ENCODE measurements at regions not wholly inside any gene's neighbourhood (a gene's known extent, or its start where the extent isn't known, plus 50 kb on each side); places are given as distances from the start of the nearest gene placed in this dataset.

- CTCF ChIA-PET = no interaction called here
- peaks cover 8% of the 10 kb centered on the region for H3K9me3 Mint-ChIP-seq
- H3K4me3 Mint-ChIP-seq = no peak overlapping the region
- H3K4me1 Mint-ChIP-seq = no peaks in the 10 kb centered on the region
- H3K27ac Mint-ChIP-seq = no peak overlapping the region
- H3K36me3 Mint-ChIP-seq = no peaks in the 10 kb centered on the region
- no peak for DNase-seq
- H3K27me3 Mint-ChIP-seq = no peaks in the 10 kb centered on the region
These were observed 495.7 kb downstream of the SHISA9 start for GRCh38 chr16:13397126-13397525.

GRCh38 chr16:13401641-13402040, 500.2 kb downstream of the SHISA9 start:
- H3K4me3 Mint-ChIP-seq = no peak overlapping the region
- CTCF ChIA-PET = no interaction called here
- H3K9me3 Mint-ChIP-seq = peaks cover 12% of the 10 kb centered on the region
- no peaks in the 10 kb centered on the region for H3K27me3 Mint-ChIP-seq
- no peaks in the 10 kb centered on the region for H3K4me1 Mint-ChIP-seq
- H3K36me3 Mint-ChIP-seq = no peaks in the 10 kb centered on the region
- no peak for DNase-seq
- no peak overlapping the region for H3K27ac Mint-ChIP-seq

- no peak for DNase-seq
- Mint-ChIP-seq H3K27ac (no peak overlapping the region), H3K9me3 (peaks cover 9% of the 10 kb centered on the region), H3K36me3 (no peaks in the 10 kb centered on the region), H3K4me3 (no peak overlapping the region), H3K27me3 (no peaks in the 10 kb centered on the region), H3K4me1 (no peaks in the 10 kb centered on the region)
- CTCF ChIA-PET = no interaction called here
These were observed 501.2 kb downstream of the SHISA9 start for GRCh38 chr16:13402601-13403000.

DNA sequence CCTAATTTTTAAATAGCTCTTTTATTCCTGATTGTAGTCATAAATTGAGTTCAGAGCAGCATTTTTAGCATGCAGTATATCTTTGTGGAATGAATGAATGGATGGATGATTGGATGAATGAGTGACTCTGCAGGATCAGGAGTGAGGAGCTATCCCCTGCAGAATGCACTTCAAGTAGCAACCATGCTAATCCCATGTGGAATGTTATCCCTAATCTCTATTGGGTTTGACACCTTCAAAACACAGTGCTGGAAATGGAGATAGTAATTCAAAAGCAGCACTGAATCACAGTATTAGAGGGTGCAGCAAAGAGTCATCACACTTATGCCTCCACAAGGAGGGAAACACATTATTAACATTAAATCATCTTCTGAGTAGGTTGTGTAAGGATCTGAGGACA, 501.9 kb downstream of the SHISA9 start:
- Mint-ChIP-seq H3K4me3 (no peak overlapping the region), H3K4me1 (no peaks in the 10 kb centered on the region), H3K9me3 (peaks cover 8% of the 10 kb centered on the region), H3K27me3 (no peaks in the 10 kb centered on the region), H3K27ac (no peak overlapping the region), H3K36me3 (no peaks in the 10 kb centered on the region)
- CTCF ChIA-PET = no interaction called here
- no peak for DNase-seq

GRCh38 chr16:13414154-13414553, 505.8 kb upstream of the ERCC4 start:
- Mint-ChIP-seq H3K27ac (no peak overlapping the region), H3K27me3 (no peaks in the 10 kb centered on the region), H3K4me1 (no peaks in the 10 kb centered on the region), H3K36me3 (no peaks in the 10 kb centered on the region), H3K4me3 (no peak overlapping the region), H3K9me3 (peaks cover 2% of the 10 kb centered on the region)
- DNase-seq = no peak
- CTCF ChIA-PET = no interaction called here

GRCh38 chr16:13419589-13419988, 500.4 kb upstream of the ERCC4 start:
- no peak overlapping the region for H3K27ac Mint-ChIP-seq
- DNase-seq = no peak
- peaks cover 5% of the 10 kb centered on the region for H3K9me3 Mint-ChIP-seq
- no peaks in the 10 kb centered on the region for H3K36me3 Mint-ChIP-seq
- CTCF ChIA-PET = no interaction called here
- H3K27me3 Mint-ChIP-seq = no peaks in the 10 kb centered on the region
- H3K4me3 Mint-ChIP-seq = no peak overlapping the region
- H3K4me1 Mint-ChIP-seq = no peaks in the 10 kb centered on the region

DNA sequence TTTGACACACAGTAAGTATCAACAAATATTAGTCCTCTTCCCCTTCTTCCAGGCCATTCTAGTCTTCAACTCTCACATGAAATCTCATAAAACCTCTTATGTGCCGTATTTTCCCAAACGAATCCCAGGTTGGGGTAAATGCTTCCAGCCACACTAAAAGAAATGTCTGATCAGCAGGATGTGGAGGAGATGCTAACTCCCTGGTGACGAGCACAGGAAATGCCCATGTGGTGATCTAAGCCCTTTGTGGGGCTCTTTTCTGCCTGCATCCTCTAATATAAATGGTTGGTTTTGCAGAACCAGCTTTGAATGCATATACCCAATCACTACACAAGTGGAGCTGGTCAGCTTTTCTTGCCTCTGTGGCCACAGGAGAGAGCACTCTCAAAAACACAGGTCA, 498.2 kb upstream of the ERCC4 start:
- H3K4me3 Mint-ChIP-seq = no peak overlapping the region
- H3K27me3 Mint-ChIP-seq = no peaks in the 10 kb centered on the region
- H3K27ac Mint-ChIP-seq = no peak overlapping the region
- H3K9me3 Mint-ChIP-seq = peaks cover 5% of the 10 kb centered on the region
- no peaks in the 10 kb centered on the region for H3K4me1 Mint-ChIP-seq
- no peak for DNase-seq
- no peaks in the 10 kb centered on the region for H3K36me3 Mint-ChIP-seq
- CTCF ChIA-PET = no interaction called here

DNA sequence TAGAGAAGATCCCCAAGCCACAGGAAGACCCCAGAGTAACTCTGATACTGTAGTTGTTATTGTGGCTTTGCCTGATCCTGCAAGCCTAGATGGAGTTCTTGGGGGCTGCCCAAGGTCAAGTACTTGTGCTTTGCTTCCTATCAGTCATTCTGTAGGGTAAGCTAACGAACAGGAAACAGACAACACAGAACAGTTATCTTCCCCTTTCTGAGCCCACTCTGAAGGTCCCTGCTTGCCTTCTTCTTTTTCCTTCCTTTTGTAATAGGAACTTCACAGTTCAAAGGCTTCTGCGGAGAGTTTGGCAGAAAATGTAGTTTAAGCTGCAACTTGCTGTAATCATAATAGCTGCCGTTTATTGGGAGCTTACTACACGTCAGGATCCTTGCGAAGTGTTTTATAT, 494.1 kb upstream of the ERCC4 start:
- Mint-ChIP-seq H3K27me3 (no peaks in the 10 kb centered on the region), H3K27ac (no peak overlapping the region), H3K4me1 (no peaks in the 10 kb centered on the region), H3K36me3 (no peaks in the 10 kb centered on the region), H3K9me3 (peaks cover 6% of the 10 kb centered on the region), H3K4me3 (no peak overlapping the region)
- DNase-seq = no peak
- CTCF ChIA-PET = no interaction called here

DNA sequence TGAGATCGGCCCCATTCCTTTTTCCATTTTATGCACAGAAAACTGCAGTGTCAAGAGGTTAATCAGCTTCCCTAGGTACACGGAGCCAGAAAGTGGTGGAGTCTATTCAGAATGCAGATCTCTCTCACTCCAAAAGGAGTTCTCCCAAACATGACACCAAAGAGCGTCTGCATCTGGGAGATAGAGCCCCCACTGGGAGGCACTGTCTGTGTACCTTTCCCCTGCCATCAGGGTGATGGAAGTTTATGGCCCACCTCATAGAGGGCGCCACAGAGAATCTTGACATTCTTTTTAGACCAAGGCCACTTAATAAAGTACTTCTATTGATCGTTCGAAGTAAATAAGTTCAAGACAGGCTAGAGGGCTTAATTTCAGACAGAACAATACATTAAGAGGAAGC, 493.7 kb upstream of the ERCC4 start:
- Mint-ChIP-seq H3K36me3 (no peaks in the 10 kb centered on the region), H3K27ac (no peak overlapping the region), H3K27me3 (no peaks in the 10 kb centered on the region), H3K4me3 (no peak overlapping the region), H3K4me1 (no peaks in the 10 kb centered on the region), H3K9me3 (peaks cover 4% of the 10 kb centered on the region)
- CTCF ChIA-PET = no interaction called here
- DNase-seq = no peak

- Mint-ChIP-seq H3K27me3 (no peaks in the 10 kb centered on the region), H3K27ac (no peak overlapping the region), H3K4me3 (no peak overlapping the region), H3K9me3 (peaks cover 4% of the 10 kb centered on the region), H3K36me3 (no peaks in the 10 kb centered on the region), H3K4me1 (no peaks in the 10 kb centered on the region)
- no peak for DNase-seq
- CTCF ChIA-PET = no interaction called here
These were observed 493.2 kb upstream of the ERCC4 start for GRCh38 chr16:13426736-13427135.

GRCh38 chr16:13427943-13428342, 492.0 kb upstream of the ERCC4 start:
- H3K9me3 Mint-ChIP-seq = peaks cover 4% of the 10 kb centered on the region
- H3K4me3 Mint-ChIP-seq = no peak overlapping the region
- no peak for DNase-seq
- CTCF ChIA-PET = no interaction called here
- H3K27me3 Mint-ChIP-seq = no peaks in the 10 kb centered on the region
- H3K4me1 Mint-ChIP-seq = no peaks in the 10 kb centered on the region
- no peaks in the 10 kb centered on the region for H3K36me3 Mint-ChIP-seq
- no peak overlapping the region for H3K27ac Mint-ChIP-seq

DNA sequence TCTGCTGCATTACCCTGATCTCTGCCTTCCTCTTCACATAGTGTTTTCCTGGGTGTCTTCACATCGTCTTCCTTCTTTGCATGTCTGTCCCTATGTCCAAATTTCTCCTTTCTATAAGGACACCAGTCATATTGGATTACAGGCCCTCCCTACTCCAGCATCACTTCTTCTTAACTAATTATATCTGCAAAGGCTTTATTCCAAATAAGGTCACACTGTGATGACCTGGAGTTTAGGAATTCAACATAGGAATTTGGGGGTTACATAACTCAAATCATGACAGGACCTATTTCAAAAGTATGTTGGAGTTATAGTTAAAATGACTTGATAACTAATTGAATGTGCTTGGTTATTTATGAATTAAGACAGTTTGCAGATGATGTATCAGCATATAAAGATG, 490.5 kb upstream of the ERCC4 start:
- no peak for DNase-seq
- peaks cover 1% of the 10 kb centered on the region for H3K9me3 Mint-ChIP-seq
- no peaks in the 10 kb centered on the region for H3K36me3 Mint-ChIP-seq
- CTCF ChIA-PET = no interaction called here
- H3K4me1 Mint-ChIP-seq = no peaks in the 10 kb centered on the region
- no peaks in the 10 kb centered on the region for H3K27me3 Mint-ChIP-seq
- H3K27ac Mint-ChIP-seq = no peak overlapping the region
- H3K4me3 Mint-ChIP-seq = no peak overlapping the region

- CTCF ChIA-PET = no interaction called here
- Mint-ChIP-seq H3K9me3 (peaks cover 2% of the 10 kb centered on the region), H3K27ac (no peak overlapping the region), H3K4me3 (no peak overlapping the region), H3K4me1 (no peaks in the 10 kb centered on the region), H3K27me3 (no peaks in the 10 kb centered on the region), H3K36me3 (no peaks in the 10 kb centered on the region)
- no peak for DNase-seq
These were observed 484.5 kb upstream of the ERCC4 start for GRCh38 chr16:13435415-13435814.

DNA sequence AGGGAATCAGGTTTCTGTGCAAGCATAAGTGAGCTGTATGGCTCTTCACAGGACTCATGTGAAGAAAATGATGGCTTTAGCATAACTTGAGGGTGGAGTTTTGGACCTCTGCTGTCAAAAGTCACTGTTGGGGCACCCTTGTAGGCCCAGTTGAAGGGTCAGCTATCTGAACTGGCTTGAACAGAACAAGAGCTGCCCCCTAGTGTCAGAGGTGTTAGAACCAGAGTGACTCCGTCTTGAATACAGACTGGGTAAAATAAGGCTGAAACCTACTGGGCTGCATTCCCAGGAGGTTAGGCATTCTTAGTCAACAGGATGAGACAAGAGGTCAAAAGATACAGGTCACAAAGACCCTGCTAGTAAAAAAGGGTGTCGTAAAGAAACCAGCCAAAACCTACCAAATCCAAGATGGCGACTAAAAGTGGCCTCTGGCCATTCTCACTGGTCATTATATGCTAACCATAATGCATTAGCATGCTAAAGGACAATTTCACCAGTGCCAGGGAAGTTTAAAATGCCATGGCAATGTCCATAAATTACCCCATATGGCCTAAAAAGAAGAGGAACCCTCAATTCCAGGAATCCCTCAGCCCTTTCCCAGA, 484.0 kb upstream of the ERCC4 start:
- H3K27ac Mint-ChIP-seq = no peak overlapping the region
- H3K27me3 Mint-ChIP-seq = no peaks in the 10 kb centered on the region
- no peak for DNase-seq
- H3K9me3 Mint-ChIP-seq = peaks cover 2% of the 10 kb centered on the region
- H3K4me1 Mint-ChIP-seq = no peaks in the 10 kb centered on the region
- H3K4me3 Mint-ChIP-seq = no peak overlapping the region
- CTCF ChIA-PET = no interaction called here
- H3K36me3 Mint-ChIP-seq = no peaks in the 10 kb centered on the region

DNA sequence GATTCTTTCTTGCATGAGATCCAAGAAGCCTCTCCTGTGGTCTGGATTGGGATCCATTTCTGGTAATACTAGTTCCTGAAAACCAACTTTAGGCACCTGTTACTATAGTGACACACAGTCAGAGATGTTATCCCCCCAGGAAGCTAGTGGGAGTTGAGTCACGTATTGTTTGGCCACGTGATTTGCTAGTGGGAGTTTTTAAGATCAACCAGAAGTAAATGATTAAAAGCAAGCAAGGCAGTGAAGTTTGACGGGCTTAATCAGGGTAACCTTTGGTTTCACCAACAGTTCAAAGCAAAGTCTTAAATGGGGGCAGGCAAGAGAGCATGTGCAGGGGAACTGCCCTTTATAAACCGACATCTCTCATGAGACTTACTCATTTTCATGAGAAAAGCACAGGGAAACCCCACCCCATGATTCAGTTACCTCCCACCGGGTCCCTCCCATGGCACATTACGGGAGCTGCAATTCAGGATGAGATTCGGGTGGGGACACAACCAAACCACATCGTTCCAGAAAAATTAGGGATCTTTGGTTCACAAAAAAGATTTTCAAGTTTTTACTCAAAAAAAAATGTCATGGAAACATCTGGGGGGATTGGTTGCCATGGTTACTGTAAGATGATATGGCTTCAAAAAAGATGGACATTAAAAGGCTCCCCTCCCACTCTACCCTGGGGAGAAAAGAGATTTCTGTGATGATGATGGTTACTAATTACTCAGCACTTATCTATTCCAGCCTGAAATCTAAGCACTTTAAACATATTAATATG, 483.1 kb upstream of the ERCC4 start:
- no peak for DNase-seq

More for the DNA sequence above, 483.1 kb upstream of the ERCC4 start:
- Mint-ChIP-seq H3K4me3 (no peak overlapping the region), H3K4me1 (no peaks in the 10 kb centered on the region), H3K36me3 (no peaks in the 10 kb centered on the region), H3K9me3 (peaks cover 2% of the 10 kb centered on the region), H3K27me3 (no peaks in the 10 kb centered on the region), H3K27ac (no peak overlapping the region)
- CTCF ChIA-PET = no interaction called here
